ENCODE measurements at regions not wholly inside any gene's neighbourhood (a gene's known extent, or its start where the extent isn't known, plus 50 kb on each side); places are given as distances from the start of the nearest gene placed in this dataset.

GRCh38 chr13:89843621-89844020 is 1503.9 kb upstream of the MIR17HG start:
- no peak for TF ChIP-seq TAF1 (IDR thresholded peaks at IDR 0.05; ENCODE audit: borderline replicate concordance, low read depth, low read length)
- no peak for TF ChIP-seq POLR2A (IDR thresholded peaks at IDR 0.05; ENCODE audit: low read depth, low read length)

All from GM12892 (cell line).